ENCODE measurements at regions not wholly inside any gene's neighbourhood (a gene's known extent, or its start where the extent isn't known, plus 50 kb on each side); places are given as distances from the start of the nearest gene placed in this dataset.

GRCh38 chr18:33960417-33960816 lies 264.3 kb downstream of the NOL4 start (continued):
- TF ChIP-seq AFF4 (CRISPR knock-in tag; IDR thresholded peaks at IDR 0.05; ENCODE audit: borderline replicate concordance) (no peak), NFYB (CRISPR knock-in tag; conservative IDR thresholded peaks at IDR 0.05; ENCODE audit: low read depth) (no peak), FOXP1 (CRISPR knock-in tag; IDR thresholded peaks at IDR 0.05; ENCODE audit: borderline replicate concordance) (no peak), MAX (CRISPR knock-in tag; IDR thresholded peaks at IDR 0.05) (no peak), HMGA2 (CRISPR knock-in tag; IDR thresholded peaks at IDR 0.05) (no peak), GTF2I (CRISPR knock-in tag; conservative IDR thresholded peaks at IDR 0.05) (no peak), ZNF232 (CRISPR knock-in tag; IDR thresholded peaks at IDR 0.05) (no peak), ZNF423 (CRISPR knock-in tag; IDR thresholded peaks at IDR 0.05) (no peak), KAT7 (CRISPR knock-in tag; IDR thresholded peaks at IDR 0.05; ENCODE audit: borderline replicate concordance) (no peak), ZNF281 (CRISPR knock-in tag; IDR thresholded peaks at IDR 0.05) (no peak), ARID4B (CRISPR knock-in tag; IDR thresholded peaks at IDR 0.05; ENCODE audit: borderline replicate concordance) (no peak), TEAD4 (CRISPR knock-in tag; IDR thresholded peaks at IDR 0.05) (no peak)

- CTCF ChIA-PET, result no interaction called here
- H3K27ac Mint-ChIP-seq, result no peak overlapping the region
These were observed 265.1 kb downstream of the NOL4 start for GRCh38 chr18:33959609-33960008.

More at GRCh38 chr18:33959609-33960008, 265.1 kb downstream of the NOL4 start:
- TF ChIP-seq ZNF317 (CRISPR knock-in tag; IDR thresholded peaks at IDR 0.05; ENCODE audit: borderline replicate concordance, low read depth), result no peak
- TF ChIP-seq ZNF671 (CRISPR knock-in tag; IDR thresholded peaks at IDR 0.05), result no peak
- no peak for TF ChIP-seq NFATC4 (CRISPR knock-in tag; IDR thresholded peaks at IDR 0.05)
- no peak for TF ChIP-seq ZNF121 (CRISPR knock-in tag; IDR thresholded peaks at IDR 0.05)
- TF ChIP-seq ZNF219 (CRISPR knock-in tag; IDR thresholded peaks at IDR 0.05; ENCODE audit: borderline replicate concordance), result no peak
- TF ChIP-seq ARID4B (CRISPR knock-in tag; IDR thresholded peaks at IDR 0.05; ENCODE audit: borderline replicate concordance), result no peak
- no peak for TF ChIP-seq SMAD4 (CRISPR knock-in tag; IDR thresholded peaks at IDR 0.05)
- no peak for TF ChIP-seq TP53 (CRISPR knock-in tag; IDR thresholded peaks at IDR 0.05)
- no peak for TF ChIP-seq MYBL2 (CRISPR knock-in tag; IDR thresholded peaks at IDR 0.05)
- TF ChIP-seq ELF4 (CRISPR knock-in tag; IDR thresholded peaks at IDR 0.05; ENCODE audit: low read depth), result no peak
- Mint-ChIP-seq H3K4me1 (peaks cover 20% of the 10 kb centered on the region), H3K36me3 (no peaks in the 10 kb centered on the region), H3K4me3 (no peak overlapping the region), H3K9me3 (no peaks in the 10 kb centered on the region), H3K27me3 (ENCODE audit: low read depth) (no peaks in the 10 kb centered on the region)
- no peak for DNase-seq (ENCODE audit: low spot score)
- no peak for ATAC-seq
- POLR2A ChIA-PET, result no interaction called here

All from WTC11 (cell line).